Sigmoid colon (tissue), 6 donors: ENCODE measurements at regions not wholly inside any gene's neighbourhood (a gene's known extent, or its start where the extent isn't known, plus 50 kb on each side); places are given as distances from the start of the nearest gene placed in this dataset.

Source experiments
- DNase-seq: peaks from one replicate; pipeline ENCODE4 v3.0.0-alpha.2; 2019
- H3K27ac ChIP-seq, 4 donors: fragments of 200-600 bp; sonication (generic); one replicate each; pipeline ENCODE4 v1.5.1; 2016 to 2019; ENCODE audit warnings: mild to moderate bottlenecking in 1 of 4
- H3K27me3 ChIP-seq, 3 donors: fragments of 200-600 bp; sonication (generic); one replicate each; pipeline ENCODE4 v1.5.1; 2019; ENCODE audit warnings: mild to moderate bottlenecking in 1 of 3
- H3K36me3 ChIP-seq, 4 donors: fragments of 200-600 bp; sonication (generic); one replicate each; pipeline ENCODE4 v1.5.1; 2016 to 2019
- H3K4me1 ChIP-seq, 4 donors: fragments of 200-600 bp; sonication (generic); one replicate each; pipeline ENCODE4 v1.5.1; 2017 to 2019
- H3K4me3 ChIP-seq, 4 donors: fragments of 200-600 bp; sonication (generic); one replicate each; pipeline ENCODE4 v1.5.1; 2017 to 2019; ENCODE audit warnings: mild to moderate bottlenecking in 2 of 4, moderate library complexity in 1 of 4
- H3K9me3 ChIP-seq, 4 donors: fragments of 200-600 bp in 3 of 4; sonication (generic) in 3 of 4; one replicate each; pipeline versions ENCODE4 v1.5.1 to v1.6.1; 2013 to 2019
- CTCF ChIP-seq, 4 experiments: fragments of 450-650 bp in 3 of 4; fragments of 200-600 bp in 1 of 4; IDR thresholded peaks; one replicate each; pipeline ENCODE4 v1.5.1; 2016 to 2019; ENCODE audit warnings: antibody characterized with exemption in 4 of 4, mild to moderate bottlenecking in 3 of 4, moderate library complexity in 2 of 4
- EP300 ChIP-seq, 4 donors: sonication (generic); formaldehyde crosslinking; IDR thresholded peaks; one replicate each; pipeline ENCODE4 v1.6.1; 2017; ENCODE audit warnings: antibody characterized with exemption in 4 of 4
- POLR2A ChIP-seq, 2 donors: fragments of 450-650 bp; IDR thresholded peaks; one replicate each; pipeline ENCODE4 v1.6.1; 2016; ENCODE audit warnings: antibody characterized with exemption in 2 of 2, mild to moderate bottlenecking in 2 of 2, moderate library complexity in 2 of 2
- POLR2AphosphoS5 ChIP-seq, 4 donors: sonication (generic); formaldehyde crosslinking; IDR thresholded peaks; one replicate each; pipeline ENCODE4 v1.6.1; 2017; ENCODE audit warnings: antibody characterized with exemption in 4 of 4
- WGBS, 2 donors: extraction: QIAGEN DNeasy Blood & Tissue Kit; methylation state at CpG; one replicate each; pipeline ENCODE4 v1.1.7; 2013; 5-methylcytosine and 5-hydroxymethylcytosine counted together
- intact Hi-C: fragments of 100-400 bp; cut with DNase I; formaldehyde crosslinking; loops from one replicate; pipeline ENCODE4 v1.15.1; 2023
- donor health status: healthy with polysubstance abuse.
- donor health status: healthy.

- TF ChIP-seq EP300 (IDR thresholded peaks at IDR 0.05) (no peak), POLR2AphosphoS5 (IDR thresholded peaks at IDR 0.05) (no peak), POLR2A (IDR thresholded peaks at IDR 0.05) (no peak), CTCF (IDR thresholded peaks at IDR 0.05) (no peak)
- intact Hi-C loops: no loop called here
- Histone ChIP-seq H3K4me1 (peaks cover 0 to 12% (median 3%) of the 10 kb centered on the region in 4 donors), H3K9me3 (no peaks in the 10 kb centered on the region), H3K36me3 (no peaks in the 10 kb centered on the region), H3K4me3 (no peak overlapping the region), H3K27me3 (no peaks in the 10 kb centered on the region), H3K27ac (no peak overlapping the region)
- no peak for DNase-seq
- 75 to 87% methylated on average over 2 of the region's 2 CpGs for WGBS, 2 donors
Measured at GRCh38 chr6:91487696-91488392, 901.0 kb upstream of the MAP3K7 start.

GRCh38 chr6:91486200-91486599 is 899.3 kb upstream of the MAP3K7 start:
- Histone ChIP-seq H3K27me3 (no peaks in the 10 kb centered on the region), H3K36me3 (no peaks in the 10 kb centered on the region), H3K9me3 (no peaks in the 10 kb centered on the region), H3K27ac (no peak overlapping the region), H3K4me1 (peaks cover 0 to 15% (median 3%) of the 10 kb centered on the region in 4 donors), H3K4me3 (no peak overlapping the region)
- no peak for TF ChIP-seq EP300 (IDR thresholded peaks at IDR 0.05)
- TF ChIP-seq POLR2A (IDR thresholded peaks at IDR 0.05): no peak
- TF ChIP-seq POLR2AphosphoS5 (IDR thresholded peaks at IDR 0.05): no peak
- TF ChIP-seq CTCF (IDR thresholded peaks at IDR 0.05): no peak
- no peak for DNase-seq
- WGBS, 2 donors: 97 to 98% methylated on average over 1 of the region's 1 CpG
- intact Hi-C loops: no loop called here

GRCh38 chr6:91485047-91485446 is 898.2 kb upstream of the MAP3K7 start:
- Histone ChIP-seq H3K27me3 (no peaks in the 10 kb centered on the region), H3K9me3 (no peaks in the 10 kb centered on the region), H3K4me1 (peaks cover 0 to 15% (median 3%) of the 10 kb centered on the region in 4 donors), H3K27ac (no peak overlapping the region), H3K36me3 (no peaks in the 10 kb centered on the region), H3K4me3 (no peak overlapping the region)
- DNase-seq: no peak
- TF ChIP-seq EP300 (IDR thresholded peaks at IDR 0.05) (no peak), POLR2AphosphoS5 (IDR thresholded peaks at IDR 0.05) (no peak), CTCF (IDR thresholded peaks at IDR 0.05) (no peak), POLR2A (IDR thresholded peaks at IDR 0.05) (no peak)
- WGBS, 2 donors: 77 to 81% methylated on average over 1 of the region's 1 CpG
- intact Hi-C loops: no loop called here

- Histone ChIP-seq H3K27me3 (no peaks in the 10 kb centered on the region), H3K9me3 (no peaks in the 10 kb centered on the region), H3K36me3 (no peaks in the 10 kb centered on the region), H3K4me3 (no peak overlapping the region), H3K4me1 (peaks cover 0 to 15% (median 3%) of the 10 kb centered on the region in 4 donors), H3K27ac (no peak overlapping the region)
- TF ChIP-seq POLR2A (IDR thresholded peaks at IDR 0.05) (no peak), EP300 (IDR thresholded peaks at IDR 0.05) (no peak), POLR2AphosphoS5 (IDR thresholded peaks at IDR 0.05) (no peak), CTCF (IDR thresholded peaks at IDR 0.05) (no peak)
- intact Hi-C loops: no loop called here
- DNase-seq: no peak
- 43 to 55% methylated on average over 6 of the region's 6 CpGs for WGBS, 2 donors
Measured at GRCh38 chr6:91483415-91484105, 896.7 kb upstream of the MAP3K7 start.
